Aorta (tissue), 5 donors: ENCODE measurements at regions not wholly inside any gene's neighbourhood (a gene's known extent, or its start where the extent isn't known, plus 50 kb on each side); places are given as distances from the start of the nearest gene placed in this dataset.

Experiments used
- ATAC-seq: fragments of 200-7000 bp; cut with Tn5 transposase; one replicate; pipeline ENCODE4 v1.9.1; 2022; ENCODE audit warnings: moderate library complexity; ENCODE audit not compliant: low FRiP score
- DNase-seq, 2 donors: peaks; one replicate each; pipeline ENCODE4 v3.0.0-alpha.2; 2020
- H3K27ac ChIP-seq, 2 donors: one replicate each; pipeline ENCODE4 v1.5.1; 2013; ENCODE audit warnings: low read length in 2 of 2, mild to moderate bottlenecking in 2 of 2, moderate library complexity in 2 of 2, control low read depth in 1 of 2, inconsistent platforms in 1 of 2, low read depth in 1 of 2
- H3K27me3 ChIP-seq, 2 donors: one replicate each; pipeline ENCODE4 v1.6.1; 2013; ENCODE audit warnings: control low read depth in 1 of 2, low read length in 1 of 2, mild to moderate bottlenecking in 1 of 2, moderate library complexity in 1 of 2; ENCODE audit not compliant: insufficient read depth in 2 of 2, control insufficient read depth in 1 of 2
- H3K36me3 ChIP-seq, 2 donors: one replicate each; pipeline ENCODE4 v1.6.1; 2013; ENCODE audit warnings: control low read depth in 1 of 2, low read length in 1 of 2, mild to moderate bottlenecking in 1 of 2; ENCODE audit not compliant: insufficient read depth in 2 of 2, control insufficient read depth in 1 of 2
- H3K4me1 ChIP-seq, 2 donors: one replicate each; pipeline ENCODE4 v1.6.1; 2013; ENCODE audit warnings: low read length in 2 of 2, control low read depth in 1 of 2, mild to moderate bottlenecking in 1 of 2, moderate library complexity in 1 of 2; ENCODE audit not compliant: insufficient read depth in 2 of 2, control insufficient read depth in 1 of 2
- H3K4me3 ChIP-seq, 2 donors: one replicate each; pipeline ENCODE4 v1.5.1; 2013; ENCODE audit warnings: low read length in 2 of 2, control low read depth in 1 of 2, mild to moderate bottlenecking in 1 of 2
- H3K9me3 ChIP-seq: one replicate; pipeline ENCODE4 v1.6.1; 2013; ENCODE audit warnings: mild to moderate bottlenecking, low read length; ENCODE audit not compliant: control insufficient read depth
- WGBS, 2 donors: extraction: QIAGEN DNeasy Blood & Tissue Kit; methylation state at CpG; one replicate each; pipeline ENCODE4 v1.1.7; 2013; 5-methylcytosine and 5-hydroxymethylcytosine counted together
- intact Hi-C, 2 donors: fragments of 100-400 bp; cut with DNase I; formaldehyde crosslinking; loops; one replicate each; pipeline versions ENCODE4 v1.14.2 to v1.15.0; 2022
- donor health status: healthy with polysubstance abuse.
- donor health status: Bipolar disorder and iron deficiency.
- donor health status: DM: no; HTN: no; CAD: no.
- donor health status: DM: no; HTN: no; CAD: no.
- donor health status: DM: yes; HTN: yes; CAD: no.

GRCh38 chr7:69162326-69162725 lies 435.9 kb upstream of the AUTS2 start:
- H3K36me3 ChIP-seq: no peaks in the 10 kb centered on the region
- intact Hi-C loops: no loop called here
- no peak overlapping the region for H3K4me3 ChIP-seq
- WGBS, 2 donors: 3 to 4% methylated on average over 1 of the region's 1 CpG
- H3K9me3 ChIP-seq: no peaks in the 10 kb centered on the region
- H3K27ac ChIP-seq: no peak overlapping the region
- peaks cover 0 to 2% of the 10 kb centered on the region in 2 donors for H3K4me1 ChIP-seq
- no peaks in the 10 kb centered on the region for H3K27me3 ChIP-seq
- no peak for DNase-seq
- no peak for ATAC-seq

GRCh38 chr7:69162931-69163670 lies 435.2 kb upstream of the AUTS2 start:
- Histone ChIP-seq H3K4me3 (no peak overlapping the region), H3K9me3 (no peaks in the 10 kb centered on the region), H3K27ac (no peak overlapping the region), H3K36me3 (no peaks in the 10 kb centered on the region), H3K4me1 (peaks cover 0 to 2% of the 10 kb centered on the region in 2 donors), H3K27me3 (no peaks in the 10 kb centered on the region)
- ATAC-seq (no peak), DNase-seq (no peak)
- intact Hi-C loops: no loop called here
- WGBS, 2 donors: 28 to 35% methylated on average over 8 of the region's 8 CpGs

- H3K9me3 ChIP-seq: no peaks in the 10 kb centered on the region
- WGBS, 2 donors: 94 to 97% methylated on average over 7 of the region's 7 CpGs
- H3K4me3 ChIP-seq: no peak overlapping the region
- no peaks in the 10 kb centered on the region for H3K27me3 ChIP-seq
- intact Hi-C loops: no loop called here
- H3K4me1 ChIP-seq: no peaks in the 10 kb centered on the region
- DNase-seq (no peak), ATAC-seq (no peak)
- no peak overlapping the region for H3K27ac ChIP-seq
- no peaks in the 10 kb centered on the region for H3K36me3 ChIP-seq
These were observed 431.2 kb upstream of the AUTS2 start for GRCh38 chr7:69166979-69167516.

GRCh38 chr7:69169386-69169785 lies 428.9 kb upstream of the AUTS2 start:
- Histone ChIP-seq H3K9me3 (no peaks in the 10 kb centered on the region), H3K27ac (no peak overlapping the region), H3K4me1 (no peaks in the 10 kb centered on the region), H3K36me3 (no peaks in the 10 kb centered on the region), H3K4me3 (no peak overlapping the region), H3K27me3 (no peaks in the 10 kb centered on the region)
- intact Hi-C loops: no loop called here
- 6 to 11% methylated on average over 1 of the region's 1 CpG for WGBS, 2 donors
- no peak for ATAC-seq
- DNase-seq: no peak

GRCh38 chr7:69172357-69173077 lies 425.8 kb upstream of the AUTS2 start:
- Histone ChIP-seq H3K4me3 (no peak overlapping the region), H3K4me1 (no peaks in the 10 kb centered on the region), H3K36me3 (no peaks in the 10 kb centered on the region), H3K9me3 (no peaks in the 10 kb centered on the region), H3K27me3 (no peaks in the 10 kb centered on the region), H3K27ac (no peak overlapping the region)
- intact Hi-C loops: no loop called here
- ATAC-seq (no peak), DNase-seq (no peak)
- 74 to 80% methylated on average over 10 of the region's 10 CpGs for WGBS, 2 donors

- no peak for DNase-seq
- Histone ChIP-seq H3K4me1 (no peaks in the 10 kb centered on the region), H3K36me3 (no peaks in the 10 kb centered on the region), H3K27me3 (no peaks in the 10 kb centered on the region), H3K9me3 (no peaks in the 10 kb centered on the region), H3K4me3 (no peak overlapping the region), H3K27ac (no peak overlapping the region)
- 22% methylated on average over 4 of the region's 4 CpGs for WGBS, 2 donors
- intact Hi-C loops: no loop called here
- no peak for ATAC-seq
These were observed 424.9 kb upstream of the AUTS2 start for GRCh38 chr7:69173341-69173740.

- Histone ChIP-seq H3K9me3 (no peaks in the 10 kb centered on the region), H3K4me1 (no peaks in the 10 kb centered on the region), H3K27me3 (no peaks in the 10 kb centered on the region), H3K36me3 (no peaks in the 10 kb centered on the region), H3K4me3 (no peak overlapping the region), H3K27ac (no peak overlapping the region)
- WGBS, 2 donors: 63 to 64% methylated on average over 1 of the region's 1 CpG
- intact Hi-C loops: no loop called here
- no peak for ATAC-seq
- DNase-seq: no peak
These were observed 424.4 kb upstream of the AUTS2 start for GRCh38 chr7:69173846-69174245.

GRCh38 chr7:69176841-69177240 lies 421.4 kb upstream of the AUTS2 start:
- no peak for DNase-seq
- Histone ChIP-seq H3K4me3 (no peak overlapping the region), H3K27ac (no peak overlapping the region), H3K9me3 (no peaks in the 10 kb centered on the region), H3K36me3 (no peaks in the 10 kb centered on the region), H3K4me1 (no peaks in the 10 kb centered on the region), H3K27me3 (no peaks in the 10 kb centered on the region)
- ATAC-seq: no peak
- intact Hi-C loops: no loop called here
- 67 to 84% methylated on average over 2 of the region's 2 CpGs for WGBS, 2 donors

- Histone ChIP-seq H3K36me3 (no peaks in the 10 kb centered on the region), H3K27ac (no peak overlapping the region), H3K4me3 (no peak overlapping the region), H3K9me3 (no peaks in the 10 kb centered on the region), H3K4me1 (no peaks in the 10 kb centered on the region), H3K27me3 (no peaks in the 10 kb centered on the region)
- WGBS, 2 donors: 13 to 18% methylated on average over 5 of the region's 5 CpGs
- DNase-seq: no peak
- no peak for ATAC-seq
- intact Hi-C loops: no loop called here
These were observed 420.8 kb upstream of the AUTS2 start for GRCh38 chr7:69177461-69177861.
